ENCODE measurements at regions not wholly inside any gene's neighbourhood (a gene's known extent, or its start where the extent isn't known, plus 50 kb on each side); places are given as distances from the start of the nearest gene placed in this dataset.
"Not testable (repeated sequence)": the region's sequence is repeated elsewhere in the genome, so short reads cannot be mapped to it uniquely, and the experiment has no call there.

GRCh38 chr14:105718787-105719186, 192.4 kb downstream of the TMEM121 start:
- H3K27ac ChIP-seq (ENCODE audit: low read depth, low read length, severe bottlenecking); H3K36me3 ChIP-seq (ENCODE audit: control insufficient read depth, insufficient read depth, low read length); H3K9me3 ChIP-seq (ENCODE audit: control insufficient read depth, low read length); H3K4me3 ChIP-seq (ENCODE audit: extremely low read depth, insufficient read depth, low read length, poor library complexity, severe bottlenecking); H3K4me1 ChIP-seq (ENCODE audit: control insufficient read depth, insufficient read depth, low read length, poor library complexity, severe bottlenecking): not testable (repeated sequence)
- no CpG with 5 or more reads among the region's 7 CpGs for WGBS, 2 experiments (ENCODE audit: insufficient coverage in 2 of 2)

GRCh38 chr14:105720106-105720505, 193.7 kb downstream of the TMEM121 start:
- no CpG with 5 or more reads among the region's 12 CpGs for WGBS, 2 experiments (ENCODE audit: insufficient coverage in 2 of 2)
- not testable (repeated sequence) for H3K27ac ChIP-seq (ENCODE audit: low read depth, low read length, severe bottlenecking); H3K4me1 ChIP-seq (ENCODE audit: control insufficient read depth, insufficient read depth, low read length, poor library complexity, severe bottlenecking); H3K4me3 ChIP-seq (ENCODE audit: extremely low read depth, insufficient read depth, low read length, poor library complexity, severe bottlenecking); H3K36me3 ChIP-seq (ENCODE audit: control insufficient read depth, insufficient read depth, low read length); H3K9me3 ChIP-seq (ENCODE audit: control insufficient read depth, low read length)

- WGBS, 2 experiments (ENCODE audit: insufficient coverage in 2 of 2) = 80 to 85% methylated on average over 2 to 4 of the region's 23 CpGs
- H3K9me3 ChIP-seq (ENCODE audit: control insufficient read depth, low read length); H3K36me3 ChIP-seq (ENCODE audit: control insufficient read depth, insufficient read depth, low read length); H3K27ac ChIP-seq (ENCODE audit: low read depth, low read length, severe bottlenecking); H3K4me1 ChIP-seq (ENCODE audit: control insufficient read depth, insufficient read depth, low read length, poor library complexity, severe bottlenecking); H3K4me3 ChIP-seq (ENCODE audit: extremely low read depth, insufficient read depth, low read length, poor library complexity, severe bottlenecking): not testable (repeated sequence)
These were observed 194.6 kb downstream of the TMEM121 start for GRCh38 chr14:105720852-105721601.

- not testable (repeated sequence) for H3K9me3 ChIP-seq (ENCODE audit: control insufficient read depth, low read length); H3K4me3 ChIP-seq (ENCODE audit: extremely low read depth, insufficient read depth, low read length, poor library complexity, severe bottlenecking); H3K36me3 ChIP-seq (ENCODE audit: control insufficient read depth, insufficient read depth, low read length); H3K4me1 ChIP-seq (ENCODE audit: control insufficient read depth, insufficient read depth, low read length, poor library complexity, severe bottlenecking); H3K27ac ChIP-seq (ENCODE audit: low read depth, low read length, severe bottlenecking)
- WGBS, 2 experiments (ENCODE audit: insufficient coverage in 2 of 2) = 61 to 67% methylated on average over 4 to 8 of the region's 17 CpGs
These were observed 195.2 kb downstream of the TMEM121 start for GRCh38 chr14:105721602-105721970.

- H3K4me3 ChIP-seq (ENCODE audit: extremely low read depth, insufficient read depth, low read length, poor library complexity, severe bottlenecking); H3K4me1 ChIP-seq (ENCODE audit: control insufficient read depth, insufficient read depth, low read length, poor library complexity, severe bottlenecking); H3K27ac ChIP-seq (ENCODE audit: low read depth, low read length, severe bottlenecking); H3K9me3 ChIP-seq (ENCODE audit: control insufficient read depth, low read length); H3K36me3 ChIP-seq (ENCODE audit: control insufficient read depth, insufficient read depth, low read length): not testable (repeated sequence)
- 91 to 92% methylated on average over 19 to 25 of the region's 40 CpGs for WGBS, 2 experiments (ENCODE audit: insufficient coverage in 2 of 2)
These were observed 195.8 kb downstream of the TMEM121 start for GRCh38 chr14:105721996-105722709.

GRCh38 chr14:105723271-105723670, 196.9 kb downstream of the TMEM121 start:
- not testable (repeated sequence) for H3K4me1 ChIP-seq (ENCODE audit: control insufficient read depth, insufficient read depth, low read length, poor library complexity, severe bottlenecking); H3K4me3 ChIP-seq (ENCODE audit: extremely low read depth, insufficient read depth, low read length, poor library complexity, severe bottlenecking); H3K27ac ChIP-seq (ENCODE audit: low read depth, low read length, severe bottlenecking); H3K9me3 ChIP-seq (ENCODE audit: control insufficient read depth, low read length); H3K36me3 ChIP-seq (ENCODE audit: control insufficient read depth, insufficient read depth, low read length)
- 80% methylated on average over 3 of the region's 8 CpGs; no CpG with 5 or more reads in 1 of the 2 experiments for WGBS, 2 experiments (ENCODE audit: insufficient coverage in 2 of 2)

- not testable (repeated sequence) for H3K9me3 ChIP-seq (ENCODE audit: control insufficient read depth, low read length); H3K4me3 ChIP-seq (ENCODE audit: extremely low read depth, insufficient read depth, low read length, poor library complexity, severe bottlenecking); H3K4me1 ChIP-seq (ENCODE audit: control insufficient read depth, insufficient read depth, low read length, poor library complexity, severe bottlenecking); H3K36me3 ChIP-seq (ENCODE audit: control insufficient read depth, insufficient read depth, low read length); H3K27ac ChIP-seq (ENCODE audit: low read depth, low read length, severe bottlenecking)
- 74 to 79% methylated on average over 11 to 12 of the region's 15 CpGs for WGBS, 2 experiments (ENCODE audit: insufficient coverage in 2 of 2)
These were observed 197.4 kb downstream of the TMEM121 start for GRCh38 chr14:105723776-105724175.

- not testable (repeated sequence) for H3K4me3 ChIP-seq (ENCODE audit: extremely low read depth, insufficient read depth, low read length, poor library complexity, severe bottlenecking); H3K4me1 ChIP-seq (ENCODE audit: control insufficient read depth, insufficient read depth, low read length, poor library complexity, severe bottlenecking)
These were observed 203.5 kb downstream of the TMEM121 start for GRCh38 chr14:105729825-105730368.

GRCh38 chr14:105730731-105731130, 204.3 kb downstream of the TMEM121 start:
- not testable (repeated sequence) for H3K4me1 ChIP-seq (ENCODE audit: control insufficient read depth, insufficient read depth, low read length, poor library complexity, severe bottlenecking); H3K36me3 ChIP-seq (ENCODE audit: control insufficient read depth, insufficient read depth, low read length); H3K27ac ChIP-seq (ENCODE audit: low read depth, low read length, severe bottlenecking); H3K4me3 ChIP-seq (ENCODE audit: extremely low read depth, insufficient read depth, low read length, poor library complexity, severe bottlenecking)
- 55% methylated on average over 4 of the region's 7 CpGs; no CpG with 5 or more reads in 1 of the 2 experiments for WGBS, 2 experiments (ENCODE audit: insufficient coverage in 2 of 2)
- peaks cover 26% of the 10 kb centered on the region for H3K9me3 ChIP-seq (ENCODE audit: control insufficient read depth, low read length)

More at GRCh38 chr14:105729825-105730368, 203.5 kb downstream of the TMEM121 start:
- H3K9me3 ChIP-seq (ENCODE audit: control insufficient read depth, low read length) = peaks cover 26% of the 10 kb centered on the region
- 83% methylated on average over 3 of the region's 8 CpGs; no CpG with 5 or more reads in 1 of the 2 experiments for WGBS, 2 experiments (ENCODE audit: insufficient coverage in 2 of 2)
- not testable (repeated sequence) for H3K36me3 ChIP-seq (ENCODE audit: control insufficient read depth, insufficient read depth, low read length); H3K27ac ChIP-seq (ENCODE audit: low read depth, low read length, severe bottlenecking)

- peaks cover 26% of the 10 kb centered on the region for H3K9me3 ChIP-seq (ENCODE audit: control insufficient read depth, low read length)
- not testable (repeated sequence) for H3K36me3 ChIP-seq (ENCODE audit: control insufficient read depth, insufficient read depth, low read length); H3K27ac ChIP-seq (ENCODE audit: low read depth, low read length, severe bottlenecking); H3K4me3 ChIP-seq (ENCODE audit: extremely low read depth, insufficient read depth, low read length, poor library complexity, severe bottlenecking); H3K4me1 ChIP-seq (ENCODE audit: control insufficient read depth, insufficient read depth, low read length, poor library complexity, severe bottlenecking)
- WGBS, 2 experiments (ENCODE audit: insufficient coverage in 2 of 2) = 67 to 70% methylated on average over 26 to 30 of the region's 31 CpGs
These were observed 205.0 kb downstream of the TMEM121 start for GRCh38 chr14:105731221-105731985.
